Embryonic facial prominence (tissue), 1 donor: ENCODE measurements at regions not wholly inside any gene's neighbourhood (a gene's known extent, or its start where the extent isn't known, plus 50 kb on each side); places are given as distances from the start of the nearest gene placed in this dataset.
"Not testable (repeated sequence)": the region's sequence is repeated elsewhere in the genome, so short reads cannot be mapped to it uniquely, and the experiment has no call there.

Experiments used
- DNase-seq: peaks from one replicate; pipeline ENCODE4 v3.0.0-alpha.2; 2016; ENCODE audit errors: extremely low spot score

GRCh38 chrX:5305452-5305851 lies 923.2 kb downstream of the NLGN4X start:
- no peak for DNase-seq

- no peak for DNase-seq
Measured at GRCh38 chrX:5295004-5295403, 933.7 kb downstream of the NLGN4X start.

- DNase-seq, result no peak
Measured at GRCh38 chrX:5290635-5291034, 938.0 kb downstream of the NLGN4X start.

- not testable (repeated sequence) for DNase-seq
Measured at GRCh38 chrX:5289949-5290348, 938.7 kb downstream of the NLGN4X start.

- no peak for DNase-seq
Measured at GRCh38 chrX:5278908-5279307, 949.8 kb downstream of the NLGN4X start.

- DNase-seq, result no peak
Measured at GRCh38 chrX:5265324-5265850, 963.3 kb downstream of the NLGN4X start.

GRCh38 chrX:5250106-5250505 lies 978.6 kb downstream of the NLGN4X start:
- DNase-seq, result no peak

GRCh38 chrX:5242091-5242790 lies 986.4 kb downstream of the NLGN4X start:
- no peak for DNase-seq

GRCh38 chrX:5236749-5237148 lies 991.9 kb downstream of the NLGN4X start:
- DNase-seq, result no peak

GRCh38 chrX:5236096-5236495 lies 992.6 kb downstream of the NLGN4X start:
- DNase-seq, result no peak

GRCh38 chrX:5233830-5234229 lies 994.8 kb downstream of the NLGN4X start:
- DNase-seq, result no peak

- no peak for DNase-seq
Measured at GRCh38 chrX:5220421-5220820, 1008.2 kb downstream of the NLGN4X start.

GRCh38 chrX:5194806-5195205 lies 1033.9 kb downstream of the NLGN4X start:
- no peak for DNase-seq

- DNase-seq, result no peak
Measured at GRCh38 chrX:5180135-5180741, 1048.4 kb downstream of the NLGN4X start.

- DNase-seq, result no peak
Measured at GRCh38 chrX:5176766-5177165, 1051.9 kb downstream of the NLGN4X start.

- DNase-seq, result no peak
Measured at GRCh38 chrX:5163663-5164062, 1065.0 kb downstream of the NLGN4X start.

GRCh38 chrX:5155301-5155700 lies 1073.4 kb downstream of the NLGN4X start:
- no peak for DNase-seq

GRCh38 chrX:5145957-5146356 lies 1082.7 kb downstream of the NLGN4X start:
- no peak for DNase-seq

- no peak for DNase-seq
Measured at GRCh38 chrX:5142644-5143043, 1086.0 kb downstream of the NLGN4X start.

- no peak for DNase-seq
Measured at GRCh38 chrX:5122181-5122678, 1106.4 kb downstream of the NLGN4X start.

GRCh38 chrX:5117816-5118215 lies 1110.9 kb downstream of the NLGN4X start:
- no peak for DNase-seq

GRCh38 chrX:5113128-5113527 lies 1115.5 kb downstream of the NLGN4X start:
- DNase-seq, result no peak

GRCh38 chrX:5100004-5100403 lies 1128.7 kb downstream of the NLGN4X start:
- DNase-seq, result no peak
